ENCODE measurements at regions not wholly inside any gene's neighbourhood (a gene's known extent, or its start where the extent isn't known, plus 50 kb on each side); places are given as distances from the start of the nearest gene placed in this dataset.

DNA sequence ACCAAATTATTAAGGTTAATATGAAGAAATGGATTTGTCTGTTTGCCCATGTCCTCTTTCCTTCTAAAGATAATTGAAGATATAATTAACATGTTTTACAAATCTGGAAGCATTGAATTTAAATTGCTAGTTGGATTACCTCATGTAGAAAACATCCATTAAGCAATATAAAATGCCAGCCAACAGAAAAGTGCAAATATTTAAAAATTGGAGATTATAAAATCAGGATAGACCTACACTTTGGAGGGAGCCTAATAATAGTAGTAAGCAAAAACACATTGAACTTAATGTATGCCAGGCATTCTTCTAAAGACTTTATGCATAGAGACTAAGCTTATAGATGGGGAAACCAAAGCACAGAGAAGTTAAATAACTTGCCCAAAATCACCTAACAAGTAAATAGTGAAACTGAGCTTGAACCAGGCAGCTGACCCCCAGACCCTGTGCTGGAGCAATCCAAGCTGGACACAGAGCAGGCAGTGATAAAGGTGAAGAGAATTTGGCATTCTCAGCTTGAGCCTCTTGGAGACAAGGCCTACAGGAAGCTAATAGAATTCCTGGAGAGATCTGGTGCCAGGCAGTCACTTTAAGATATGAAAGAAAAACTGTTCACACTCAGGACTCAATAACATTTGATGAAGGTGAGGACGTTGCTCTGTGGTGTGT lies 119.8 kb downstream of the ASCL1 start:
- TF ChIP-seq POLR2A (IDR thresholded peaks at IDR 0.05; ENCODE audit: low read depth, low read length) (no peak), POLR2AphosphoS5 (IDR thresholded peaks at IDR 0.05; ENCODE audit: low read depth, low read length) (no peak), TAF1 (IDR thresholded peaks at IDR 0.05; ENCODE audit: borderline replicate concordance, low read depth, low read length) (no peak)
